ENCODE measurements at regions not wholly inside any gene's neighbourhood (a gene's known extent, or its start where the extent isn't known, plus 50 kb on each side); places are given as distances from the start of the nearest gene placed in this dataset.

GRCh38 chr5:174317256-174317894 is 271.9 kb downstream of the NSG2 start:
- TF ChIP-seq YY1 (IDR thresholded peaks at IDR 0.05; ENCODE audit: low read depth, low read length), result 0 out of 2 replicates have a peak, but pooled peaks have one; percentile 32
- TF ChIP-seq REST (IDR thresholded peaks at IDR 0.05; ENCODE audit: low read depth, low read length), result no peak
- TF ChIP-seq CTCF (IDR thresholded peaks at IDR 0.05 in 2 of 3, conservative IDR thresholded peaks at IDR 0.05 in 1 of 3; ENCODE audit: control insufficient read depth in 2 of 3, extremely low read depth in 1 of 3, insufficient read depth in 1 of 3, low read depth in 3 of 3, low read length in 3 of 3), result peak; percentile 77 to 82 (median 80)
- TF ChIP-seq, protein P1, sequence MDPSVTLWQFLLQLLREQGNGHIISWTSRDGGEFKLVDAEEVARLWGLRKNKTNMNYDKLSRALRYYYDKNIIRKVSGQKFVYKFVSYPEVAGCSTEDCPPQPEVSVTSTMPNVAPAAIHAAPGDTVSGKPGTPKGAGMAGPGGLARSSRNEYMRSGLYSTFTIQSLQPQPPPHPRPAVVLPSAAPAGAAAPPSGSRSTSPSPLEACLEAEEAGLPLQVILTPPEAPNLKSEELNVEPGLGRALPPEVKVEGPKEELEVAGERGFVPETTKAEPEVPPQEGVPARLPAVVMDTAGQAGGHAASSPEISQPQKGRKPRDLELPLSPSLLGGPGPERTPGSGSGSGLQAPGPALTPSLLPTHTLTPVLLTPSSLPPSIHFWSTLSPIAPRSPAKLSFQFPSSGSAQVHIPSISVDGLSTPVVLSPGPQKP (IDR thresholded peaks at IDR 0.05; ENCODE audit: low read depth, low read length), result no peak
- no peak for TF ChIP-seq CHD2 (IDR thresholded peaks at IDR 0.05; ENCODE audit: borderline replicate concordance, low read depth, low read length)
- TF ChIP-seq BACH1 (IDR thresholded peaks at IDR 0.05; ENCODE audit: borderline replicate concordance), result no peak

Data from GM12878 (cell line).